Activated naive CD4-positive, alpha-beta T cell treated with anti-CD3 and anti-CD28 coated beads, Interleukin-2, amount 50 U/mL, for 24 hours (primary cell): ENCODE measurements at regions not wholly inside any gene's neighbourhood (a gene's known extent, or its start where the extent isn't known, plus 50 kb on each side); places are given as distances from the start of the nearest gene placed in this dataset.
"Not testable (repeated sequence)": the region's sequence is repeated elsewhere in the genome, so short reads cannot be mapped to it uniquely, and the experiment has no call there.

Experiments
- H3K27ac Mint-ChIP-seq: one replicate; pipeline ENCODE4 v1.8.0; 2021; ENCODE audit warnings: mild to moderate bottlenecking, mixed read lengths
- H3K27me3 Mint-ChIP-seq: one replicate; pipeline ENCODE4 v1.8.0; 2021; ENCODE audit warnings: mixed read lengths
- H3K36me3 Mint-ChIP-seq: one replicate; pipeline ENCODE4 v1.8.0; 2021; ENCODE audit warnings: mixed read lengths
- H3K4me1 Mint-ChIP-seq: one replicate; pipeline ENCODE4 v1.8.0; 2021; ENCODE audit warnings: mixed read lengths
- H3K4me3 Mint-ChIP-seq: one replicate; pipeline ENCODE4 v1.8.0; 2021; ENCODE audit warnings: mild to moderate bottlenecking, mixed read lengths
- H3K9me3 Mint-ChIP-seq: one replicate; pipeline ENCODE4 v1.8.0; 2021; ENCODE audit warnings: mixed read lengths

DNA sequence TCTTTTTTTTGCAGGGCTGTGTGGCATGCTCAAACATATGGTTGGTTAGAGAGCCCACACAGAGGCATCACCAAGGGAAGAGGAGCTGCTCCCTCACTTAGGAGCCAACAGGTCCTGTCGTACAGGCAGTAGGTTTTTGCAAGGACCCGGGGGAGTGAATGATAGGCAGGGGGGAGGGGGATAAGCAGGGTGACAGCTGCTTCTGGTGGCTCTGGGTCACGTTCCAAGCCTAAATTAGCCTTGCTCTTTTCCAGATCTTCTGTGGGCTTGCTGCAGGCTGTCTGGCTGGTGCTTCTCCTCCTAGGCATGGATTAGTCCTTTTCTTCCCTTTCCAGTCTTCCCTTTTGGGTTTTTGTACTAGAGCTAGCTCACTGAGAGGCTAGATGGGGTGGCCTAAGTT is 117.7 kb upstream of the PODXL start:
- Mint-ChIP-seq H3K36me3 (no peaks in the 10 kb centered on the region), H3K4me1 (no peaks in the 10 kb centered on the region), H3K27me3 (peaks cover 23% of the 10 kb centered on the region), H3K9me3 (no peaks in the 10 kb centered on the region), H3K4me3 (no peak overlapping the region), H3K27ac (no peak overlapping the region)

DNA sequence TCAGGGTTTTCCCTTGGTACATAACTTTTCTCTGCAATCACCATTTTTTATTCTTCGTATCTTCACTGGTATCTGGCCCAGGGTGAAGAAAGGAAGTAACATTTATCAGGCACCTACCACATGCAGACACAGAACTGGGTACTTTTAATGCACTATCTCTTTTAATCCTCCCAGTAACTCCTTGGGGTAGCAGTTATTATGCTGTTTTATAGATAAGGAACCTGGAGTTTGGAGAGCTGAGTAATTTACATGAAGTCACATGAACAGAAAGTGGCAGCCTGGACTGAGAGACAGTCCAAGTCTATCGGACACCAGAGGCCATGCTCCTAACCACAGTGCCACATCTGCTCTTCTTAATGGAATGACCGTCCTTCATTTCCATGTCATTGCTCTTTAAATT is 117.1 kb upstream of the PODXL start:
- H3K27ac Mint-ChIP-seq = no peak overlapping the region

GRCh38 chr7:131670406-131670805 is 114.0 kb upstream of the PODXL start:
- no peaks in the 10 kb centered on the region for H3K9me3 Mint-ChIP-seq
- peaks cover 16% of the 10 kb centered on the region for H3K27me3 Mint-ChIP-seq
- no peak overlapping the region for H3K27ac Mint-ChIP-seq
- H3K4me1 Mint-ChIP-seq = no peaks in the 10 kb centered on the region
- H3K36me3 Mint-ChIP-seq = no peaks in the 10 kb centered on the region
- H3K4me3 Mint-ChIP-seq = no peak overlapping the region

More for the DNA sequence above, 117.1 kb upstream of the PODXL start:
- H3K4me1 Mint-ChIP-seq = no peaks in the 10 kb centered on the region
- no peak overlapping the region for H3K4me3 Mint-ChIP-seq
- no peaks in the 10 kb centered on the region for H3K9me3 Mint-ChIP-seq
- peaks cover 21% of the 10 kb centered on the region for H3K27me3 Mint-ChIP-seq
- no peaks in the 10 kb centered on the region for H3K36me3 Mint-ChIP-seq

DNA sequence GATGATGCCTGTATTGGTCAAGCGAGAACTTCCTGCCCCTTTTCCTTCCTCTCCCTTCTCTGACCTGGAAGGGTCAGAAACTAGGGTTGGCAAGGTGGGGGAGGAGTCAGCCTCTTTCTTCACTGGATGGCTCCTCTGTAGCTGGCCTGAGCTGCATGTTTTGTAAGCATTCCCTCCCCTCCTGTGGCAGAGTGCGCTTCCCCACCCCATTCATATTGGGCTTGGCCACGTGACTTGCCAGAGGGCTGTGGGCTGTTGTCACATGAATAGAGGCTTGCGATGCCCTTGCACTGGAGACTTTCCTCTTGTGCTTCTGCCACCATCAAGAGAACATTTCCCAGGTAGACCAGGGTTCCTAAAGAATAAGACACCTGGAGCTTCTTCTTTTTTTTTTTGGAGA is 111.3 kb upstream of the PODXL start:
- Mint-ChIP-seq H3K36me3 (no peaks in the 10 kb centered on the region), H3K4me3 (no peak overlapping the region), H3K9me3 (no peaks in the 10 kb centered on the region), H3K27ac (no peak overlapping the region), H3K4me1 (no peaks in the 10 kb centered on the region), H3K27me3 (peaks cover 18% of the 10 kb centered on the region)

- no peak overlapping the region for H3K4me3 Mint-ChIP-seq
- peaks cover 11% of the 10 kb centered on the region for H3K27me3 Mint-ChIP-seq
- H3K36me3 Mint-ChIP-seq = no peaks in the 10 kb centered on the region
- no peak overlapping the region for H3K27ac Mint-ChIP-seq
- no peaks in the 10 kb centered on the region for H3K4me1 Mint-ChIP-seq
- H3K9me3 Mint-ChIP-seq = no peaks in the 10 kb centered on the region
Observed at GRCh38 chr7:131665021-131665420, 108.6 kb upstream of the PODXL start.

DNA sequence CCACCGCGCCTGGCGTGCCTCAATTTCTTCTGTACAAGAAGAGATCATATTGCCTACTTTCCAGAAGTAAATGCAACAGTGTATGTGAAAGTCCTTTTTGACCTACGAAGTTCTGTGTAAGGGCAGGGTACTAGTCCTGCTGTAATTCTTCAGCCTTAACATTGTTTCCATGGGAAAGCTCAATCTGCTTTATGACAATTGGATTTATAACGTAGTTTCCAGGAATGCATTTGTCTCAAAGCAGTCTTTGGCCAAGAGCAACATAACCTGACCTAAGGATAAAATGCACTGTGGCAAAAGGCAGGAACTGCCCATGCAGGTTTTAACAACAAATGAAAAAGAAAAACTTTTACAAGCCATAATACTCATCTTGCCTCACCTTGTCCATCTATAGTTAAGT is 108.1 kb upstream of the PODXL start:
- H3K4me1 Mint-ChIP-seq = no peaks in the 10 kb centered on the region
- no peaks in the 10 kb centered on the region for H3K9me3 Mint-ChIP-seq
- H3K27ac Mint-ChIP-seq = no peak overlapping the region
- no peaks in the 10 kb centered on the region for H3K36me3 Mint-ChIP-seq
- H3K4me3 Mint-ChIP-seq = no peak overlapping the region
- H3K27me3 Mint-ChIP-seq = peaks cover 11% of the 10 kb centered on the region

DNA sequence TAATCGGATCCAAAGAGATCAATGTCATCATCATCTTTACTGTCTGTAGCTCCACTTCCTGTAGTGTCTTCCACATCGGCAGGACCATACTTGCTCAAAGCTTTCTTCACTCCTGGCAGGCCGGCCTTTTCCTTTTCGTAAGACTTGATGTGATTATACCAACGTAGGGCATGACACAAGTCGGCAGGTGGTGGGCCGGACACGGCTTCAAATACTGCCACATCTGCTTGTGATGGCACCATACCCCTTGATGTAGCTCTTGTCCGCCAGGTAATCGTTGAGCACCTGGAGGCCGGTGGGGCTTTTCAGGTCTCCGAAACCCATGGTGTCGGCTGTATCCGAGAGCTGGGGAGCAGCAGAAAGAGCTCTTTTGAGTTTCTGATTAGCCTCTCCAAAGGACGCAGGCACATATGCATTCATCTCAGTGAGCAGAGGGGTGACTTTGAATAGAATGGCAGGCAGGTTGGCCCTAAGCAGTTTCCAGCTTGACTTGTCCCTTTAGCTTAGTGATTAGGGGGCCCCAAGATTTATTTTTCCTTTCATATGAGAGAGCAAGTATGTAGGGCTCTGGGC is 106.0 kb upstream of the PODXL start:
- H3K27ac Mint-ChIP-seq, H3K4me1 Mint-ChIP-seq, H3K4me3 Mint-ChIP-seq, H3K9me3 Mint-ChIP-seq, H3K27me3 Mint-ChIP-seq, H3K36me3 Mint-ChIP-seq: not testable (repeated sequence)

- no peaks in the 10 kb centered on the region for H3K27me3 Mint-ChIP-seq
- no peaks in the 10 kb centered on the region for H3K9me3 Mint-ChIP-seq
- no peak overlapping the region for H3K27ac Mint-ChIP-seq
- H3K4me1 Mint-ChIP-seq = no peaks in the 10 kb centered on the region
- H3K4me3 Mint-ChIP-seq = no peak overlapping the region
- H3K36me3 Mint-ChIP-seq = no peaks in the 10 kb centered on the region
Observed at GRCh38 chr7:131657881-131658280, 101.5 kb upstream of the PODXL start.

DNA sequence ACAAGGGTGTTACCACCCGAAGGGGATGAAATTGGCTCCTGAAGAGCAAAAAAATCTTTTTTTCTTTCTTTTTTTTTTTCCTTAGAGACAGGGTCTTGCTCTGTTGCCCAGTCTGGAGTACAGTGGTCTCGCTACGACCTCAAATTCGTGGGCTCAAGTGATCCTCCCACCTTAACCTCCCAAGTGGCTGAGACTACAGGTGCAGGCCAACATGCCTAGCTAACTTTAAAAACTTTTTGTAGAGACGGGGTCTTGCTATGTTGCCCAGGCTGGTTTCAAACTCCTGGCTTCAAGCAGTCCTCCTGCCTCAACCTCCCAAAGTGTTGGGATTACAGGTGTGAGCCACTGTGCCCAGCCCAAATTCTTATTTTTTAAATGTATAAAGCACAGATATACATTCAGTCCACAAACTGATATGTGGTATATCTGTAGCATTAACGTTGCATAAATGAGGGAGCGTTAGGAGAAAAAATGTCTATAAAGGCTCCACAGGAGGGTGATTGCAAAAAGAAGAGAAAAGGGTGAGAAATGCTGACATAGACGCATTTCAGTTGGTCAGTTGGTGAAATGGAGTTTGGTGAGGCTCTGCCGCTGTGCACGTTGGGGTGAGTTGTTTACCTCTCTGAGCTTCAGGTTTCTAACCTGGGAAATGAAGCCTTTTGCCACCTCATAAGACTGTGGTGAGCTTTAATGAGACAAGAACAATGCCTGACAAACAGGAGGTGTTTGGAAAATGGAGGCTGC is 100.7 kb upstream of the PODXL start:
- Mint-ChIP-seq H3K27me3 (no peaks in the 10 kb centered on the region), H3K9me3 (no peaks in the 10 kb centered on the region), H3K4me3 (no peak overlapping the region), H3K36me3 (no peaks in the 10 kb centered on the region), H3K27ac (no peak overlapping the region), H3K4me1 (no peaks in the 10 kb centered on the region)

DNA sequence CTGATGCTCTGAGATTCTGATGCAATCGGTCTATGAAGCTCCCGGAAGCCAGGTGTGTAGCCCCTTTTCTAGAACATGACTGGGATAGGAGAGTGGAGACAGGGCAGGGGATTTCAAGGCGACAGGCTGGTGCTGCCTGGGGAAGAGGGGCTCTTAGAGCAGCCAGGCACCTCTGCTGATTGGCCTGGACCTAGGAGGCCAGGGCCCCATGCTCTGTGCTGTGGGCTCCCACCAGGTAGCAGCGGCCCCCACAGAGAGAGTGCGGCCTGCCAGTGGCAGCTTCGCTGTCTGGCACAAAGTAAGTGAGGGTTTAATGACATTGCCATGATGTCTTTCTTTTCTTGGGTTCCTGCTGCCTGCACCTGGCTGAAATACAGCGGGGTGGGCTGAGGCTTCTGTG is 99.4 kb upstream of the PODXL start:
- no peaks in the 10 kb centered on the region for H3K27me3 Mint-ChIP-seq
- no peak overlapping the region for H3K4me3 Mint-ChIP-seq
- H3K4me1 Mint-ChIP-seq = no peaks in the 10 kb centered on the region
- H3K27ac Mint-ChIP-seq = no peak overlapping the region
- no peaks in the 10 kb centered on the region for H3K9me3 Mint-ChIP-seq
- H3K36me3 Mint-ChIP-seq = no peaks in the 10 kb centered on the region

DNA sequence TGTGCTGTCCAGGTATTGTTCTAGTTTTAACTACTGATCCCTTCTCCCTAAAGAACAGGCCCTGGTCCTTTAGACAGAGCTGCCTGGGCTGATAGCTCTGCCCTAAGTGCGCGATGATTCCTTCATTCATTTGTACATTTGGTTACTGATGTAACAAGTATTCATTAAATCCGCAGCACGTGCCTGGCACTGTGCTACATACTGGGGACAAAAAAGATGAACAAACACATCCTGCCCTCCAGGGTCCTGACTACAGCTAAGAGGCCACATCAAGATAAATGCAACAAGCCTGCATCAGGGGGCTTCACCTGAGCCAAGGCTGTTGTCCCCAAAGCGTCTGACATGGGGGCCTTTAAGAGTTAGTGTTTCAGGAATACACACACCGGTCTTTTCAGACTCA is 99.0 kb upstream of the PODXL start:
- Mint-ChIP-seq H3K9me3 (no peaks in the 10 kb centered on the region), H3K4me1 (no peaks in the 10 kb centered on the region), H3K36me3 (no peaks in the 10 kb centered on the region)

DNA sequence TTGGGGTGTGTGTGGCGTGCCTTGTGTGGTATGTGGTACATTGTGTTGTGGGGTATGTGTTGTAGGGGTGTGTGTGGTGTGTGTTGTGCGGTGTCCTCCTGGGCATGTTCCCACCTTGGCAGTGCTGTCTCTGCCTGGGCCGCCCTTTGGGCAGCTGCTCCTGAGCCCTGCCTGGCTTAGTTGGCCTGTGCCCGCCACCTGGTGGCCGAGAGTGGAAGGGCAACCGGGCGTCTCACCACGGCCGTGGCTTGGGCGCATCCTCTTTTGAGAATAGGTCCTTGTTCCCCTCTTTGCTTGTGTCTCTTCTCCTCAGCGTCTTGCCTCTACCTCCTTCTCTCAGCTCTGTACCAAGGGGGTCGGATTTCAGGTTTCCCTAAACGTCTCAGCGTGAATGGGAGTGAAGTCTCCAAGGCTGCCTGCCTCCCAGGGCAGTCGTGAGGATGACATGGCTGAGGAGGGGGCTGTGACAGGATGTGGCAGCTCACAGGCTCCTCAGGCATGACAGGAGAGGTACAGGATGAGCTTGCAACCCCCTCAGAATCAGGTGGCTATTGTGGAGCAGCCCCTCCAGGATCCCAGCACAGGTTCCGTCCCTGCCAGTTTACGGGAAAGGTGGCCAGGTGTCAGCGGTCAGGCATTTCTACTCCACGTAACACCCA is 98.4 kb upstream of the PODXL start:
- H3K27ac Mint-ChIP-seq = no peak overlapping the region
- H3K4me3 Mint-ChIP-seq = no peak overlapping the region
- no peaks in the 10 kb centered on the region for H3K4me1 Mint-ChIP-seq
- H3K36me3 Mint-ChIP-seq = no peaks in the 10 kb centered on the region
- H3K9me3 Mint-ChIP-seq = no peaks in the 10 kb centered on the region
- no peaks in the 10 kb centered on the region for H3K27me3 Mint-ChIP-seq

More for the DNA sequence above, 99.0 kb upstream of the PODXL start:
- Mint-ChIP-seq H3K4me3 (no peak overlapping the region), H3K27ac (no peak overlapping the region), H3K27me3 (no peaks in the 10 kb centered on the region)

- Mint-ChIP-seq H3K27me3 (no peaks in the 10 kb centered on the region), H3K4me1 (no peaks in the 10 kb centered on the region), H3K36me3 (no peaks in the 10 kb centered on the region), H3K27ac (no peak overlapping the region), H3K9me3 (no peaks in the 10 kb centered on the region), H3K4me3 (no peak overlapping the region)
Observed at GRCh38 chr7:131654249-131654558, 97.8 kb upstream of the PODXL start.

DNA sequence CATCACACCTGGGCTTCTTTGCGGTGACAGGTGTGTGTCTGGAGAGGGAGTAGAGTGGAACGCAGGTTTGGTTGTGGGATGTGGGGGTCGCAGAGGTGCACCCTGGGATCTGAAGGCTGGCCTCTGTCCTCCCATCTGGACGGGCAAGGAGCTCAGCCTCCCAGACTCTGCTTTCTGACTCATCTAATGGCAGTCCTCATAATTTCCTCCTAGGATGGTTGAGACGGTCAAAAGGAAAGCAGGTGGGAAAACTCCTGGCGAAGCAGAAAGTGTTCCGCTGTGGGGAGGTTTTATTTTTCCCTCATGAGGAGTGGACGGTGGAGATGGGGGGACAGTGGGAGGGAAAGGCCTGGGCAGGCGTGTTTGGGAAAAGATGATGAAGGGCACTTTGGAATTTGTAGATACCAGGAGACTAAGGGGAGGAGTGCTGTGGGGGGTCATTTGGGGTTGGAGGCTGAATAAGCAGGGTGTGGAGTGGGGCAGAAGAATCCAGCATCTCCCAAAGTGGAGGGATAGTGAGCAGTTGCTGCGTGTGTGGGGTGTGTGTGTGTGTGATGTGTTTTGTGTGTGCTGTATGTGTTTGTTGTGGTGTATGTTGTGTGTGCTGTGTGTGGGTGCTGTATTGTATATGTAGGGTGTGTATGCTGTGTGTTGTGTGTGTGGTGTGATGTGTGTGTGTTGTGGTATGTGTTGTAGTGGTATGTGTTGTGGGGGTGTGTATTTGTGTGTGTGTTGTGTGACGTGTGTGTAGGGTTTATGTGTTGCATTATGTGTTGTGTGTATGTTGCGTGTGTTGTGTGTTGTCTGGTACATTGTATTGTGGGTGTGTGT is 97.2 kb upstream of the PODXL start:
- no peaks in the 10 kb centered on the region for H3K36me3 Mint-ChIP-seq
- H3K27me3 Mint-ChIP-seq = no peaks in the 10 kb centered on the region
- H3K9me3 Mint-ChIP-seq = no peaks in the 10 kb centered on the region
- H3K4me3 Mint-ChIP-seq = no peak overlapping the region
- H3K4me1 Mint-ChIP-seq = no peaks in the 10 kb centered on the region
- no peak overlapping the region for H3K27ac Mint-ChIP-seq

GRCh38 chr7:131652934-131653333 is 96.5 kb upstream of the PODXL start:
- H3K9me3 Mint-ChIP-seq = no peaks in the 10 kb centered on the region
- no peaks in the 10 kb centered on the region for H3K4me1 Mint-ChIP-seq
- H3K4me3 Mint-ChIP-seq = no peak overlapping the region
- no peaks in the 10 kb centered on the region for H3K36me3 Mint-ChIP-seq
- H3K27me3 Mint-ChIP-seq = no peaks in the 10 kb centered on the region
- H3K27ac Mint-ChIP-seq = no peak overlapping the region

DNA sequence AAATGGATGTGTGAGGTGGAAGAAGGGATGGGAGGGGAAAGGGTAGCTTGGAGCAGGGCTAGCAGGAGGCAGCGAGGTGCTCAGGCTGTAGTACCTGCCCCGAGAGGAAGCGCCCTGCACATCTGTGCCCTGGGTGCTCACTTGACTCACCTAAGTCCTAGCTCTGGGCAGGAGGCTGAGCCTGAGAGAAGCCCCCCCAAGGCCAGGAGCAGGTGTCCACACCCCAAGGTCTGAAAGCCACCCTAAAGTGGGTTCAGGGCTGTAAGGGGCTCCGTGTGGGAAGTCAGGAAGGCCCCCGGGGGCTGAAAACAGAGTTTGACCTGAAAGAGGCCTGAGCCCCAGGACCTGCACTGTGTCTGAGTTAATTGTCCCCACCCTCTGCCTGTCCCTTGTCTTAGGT is 95.8 kb upstream of the PODXL start:
- H3K4me1 Mint-ChIP-seq = no peaks in the 10 kb centered on the region
- H3K36me3 Mint-ChIP-seq = no peaks in the 10 kb centered on the region
- H3K27me3 Mint-ChIP-seq = no peaks in the 10 kb centered on the region
- H3K9me3 Mint-ChIP-seq = no peaks in the 10 kb centered on the region
- H3K27ac Mint-ChIP-seq = no peak overlapping the region
- no peak overlapping the region for H3K4me3 Mint-ChIP-seq
